AG04449 (cell line): ENCODE measurements at regions not wholly inside any gene's neighbourhood (a gene's known extent, or its start where the extent isn't known, plus 50 kb on each side); places are given as distances from the start of the nearest gene placed in this dataset.

Source experiments
- CTCF ChIA-PET: fragments of 350-600 bp; formaldehyde crosslinking; extraction: SDS; loops from one replicate; lab custom pipeline; 2021; ENCODE audit warnings: antibody characterized with exemption; lab: Yijun Ruan, JAX
- POLR2A ChIA-PET: fragments of 400-600, 350-600 bp; formaldehyde crosslinking; extraction: SDS; loops from one replicate; lab custom pipeline; 2020; ENCODE audit warnings: antibody characterized with exemption, inconsistent platforms; lab: Yijun Ruan, JAX
- DNase-seq: peaks from one replicate; pipeline ENCODE4 v3.0.0-alpha.2; 2010; ENCODE audit warnings: low read depth, low spot score
- H3K4me3 ChIP-seq: 2 replicates; pipeline ENCODE4 v1.5.1; 2011; ENCODE audit warnings: low read depth, mild to moderate bottlenecking, control low read depth, low read length
- TF ChIP-seq, protein P1 (sequence below): IDR thresholded peaks from one replicate; pipeline ENCODE4 v1.5.1; 2011; ENCODE audit warnings: mild to moderate bottlenecking, moderate library complexity, low read length, control low read depth, inconsistent platforms; ENCODE audit not compliant: insufficient read depth; ENCODE audit errors: missing control alignments

DNA sequence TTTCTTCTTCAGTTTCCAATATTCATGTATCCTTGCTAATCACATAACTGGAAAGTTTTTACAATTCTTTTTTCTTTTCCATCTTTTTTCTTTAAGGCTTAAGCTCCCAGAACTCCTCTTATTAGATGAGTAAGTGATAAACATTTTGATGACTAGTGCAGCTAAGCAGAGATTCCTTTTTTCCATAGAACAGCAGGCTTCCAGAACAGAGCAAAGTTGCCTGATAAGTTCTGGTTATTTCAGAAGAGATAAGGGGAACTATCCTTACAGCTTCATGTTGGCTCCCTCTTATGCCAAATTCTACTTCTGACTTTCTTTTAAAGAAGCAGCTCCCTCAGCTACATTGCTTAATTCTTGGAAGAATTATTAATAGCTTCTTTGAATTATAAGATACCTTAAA is 194.7 kb upstream of the FAR2 start:
- H3K4me3 ChIP-seq = no peak overlapping the region
- CTCF ChIA-PET = interaction anchor here (1.0 to 2.3 kb wide), 4 partner anchors 9 to 82 kb away, joined by 3 to 12 read pairs (median 4); no protein-coding TSS in a partner anchor
- POLR2A ChIA-PET = no interaction called here
- DNase-seq = no peak
- TF ChIP-seq, protein P1, sequence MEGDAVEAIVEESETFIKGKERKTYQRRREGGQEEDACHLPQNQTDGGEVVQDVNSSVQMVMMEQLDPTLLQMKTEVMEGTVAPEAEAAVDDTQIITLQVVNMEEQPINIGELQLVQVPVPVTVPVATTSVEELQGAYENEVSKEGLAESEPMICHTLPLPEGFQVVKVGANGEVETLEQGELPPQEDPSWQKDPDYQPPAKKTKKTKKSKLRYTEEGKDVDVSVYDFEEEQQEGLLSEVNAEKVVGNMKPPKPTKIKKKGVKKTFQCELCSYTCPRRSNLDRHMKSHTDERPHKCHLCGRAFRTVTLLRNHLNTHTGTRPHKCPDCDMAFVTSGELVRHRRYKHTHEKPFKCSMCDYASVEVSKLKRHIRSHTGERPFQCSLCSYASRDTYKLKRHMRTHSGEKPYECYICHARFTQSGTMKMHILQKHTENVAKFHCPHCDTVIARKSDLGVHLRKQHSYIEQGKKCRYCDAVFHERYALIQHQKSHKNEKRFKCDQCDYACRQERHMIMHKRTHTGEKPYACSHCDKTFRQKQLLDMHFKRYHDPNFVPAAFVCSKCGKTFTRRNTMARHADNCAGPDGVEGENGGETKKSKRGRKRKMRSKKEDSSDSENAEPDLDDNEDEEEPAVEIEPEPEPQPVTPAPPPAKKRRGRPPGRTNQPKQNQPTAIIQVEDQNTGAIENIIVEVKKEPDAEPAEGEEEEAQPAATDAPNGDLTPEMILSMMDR = no peak

DNA sequence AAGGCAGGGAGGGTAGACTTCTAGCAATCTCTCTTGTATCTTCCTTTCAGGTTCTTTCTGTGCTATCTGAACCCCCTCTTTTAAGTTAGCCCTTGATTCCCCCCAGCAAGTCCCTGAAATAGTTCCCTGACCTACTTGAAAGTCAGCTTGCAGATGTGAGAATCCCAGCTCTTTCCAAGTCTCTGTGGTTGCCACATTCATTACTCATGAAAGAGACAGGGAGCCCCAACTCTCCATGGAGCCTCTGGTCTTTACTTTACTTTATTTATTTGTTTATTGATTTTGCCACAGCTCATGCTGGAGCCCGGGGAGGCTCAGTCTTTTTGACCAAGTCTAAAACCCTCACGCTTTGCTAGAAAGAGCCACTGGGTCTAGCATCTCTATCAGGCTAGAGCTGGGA is 193.6 kb upstream of the FAR2 start:
- DNase-seq = no peak
- H3K4me3 ChIP-seq = no peak overlapping the region
- TF ChIP-seq, protein P1 = no peak
- ChIA-PET POLR2A (no interaction called here), CTCF (interaction anchor here (1.2 to 2.3 kb wide), 2 partner anchors 8 to 83 kb away, joined by 3 to 12 read pairs; no protein-coding TSS in a partner anchor)

DNA sequence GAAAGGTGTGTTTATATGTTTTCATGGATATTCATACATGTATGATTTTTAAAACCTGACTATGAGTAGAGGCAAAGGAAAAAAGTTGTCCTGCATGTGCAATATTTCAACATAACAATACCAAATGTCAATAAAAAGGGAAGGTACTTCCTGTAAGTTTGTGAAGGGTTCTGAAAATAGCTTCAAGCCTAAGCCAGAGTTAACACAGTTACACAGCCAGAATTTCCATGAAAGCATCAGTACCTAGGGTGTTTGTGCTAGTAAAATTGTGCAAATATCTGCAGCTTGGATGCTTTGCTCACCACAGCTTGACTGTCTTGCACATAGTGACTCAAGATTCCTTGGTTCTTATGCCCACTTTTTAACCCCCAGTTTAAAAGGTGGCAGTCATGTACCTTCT is 193.1 kb upstream of the FAR2 start:
- TF ChIP-seq, protein P1 = no peak
- H3K4me3 ChIP-seq = no peak overlapping the region
- ChIA-PET CTCF (interaction anchor here (2.3 kb wide), 1 partner anchor 8 kb away, joined by 12 read pairs; no protein-coding TSS in a partner anchor), POLR2A (no interaction called here)
- no peak for DNase-seq

DNA sequence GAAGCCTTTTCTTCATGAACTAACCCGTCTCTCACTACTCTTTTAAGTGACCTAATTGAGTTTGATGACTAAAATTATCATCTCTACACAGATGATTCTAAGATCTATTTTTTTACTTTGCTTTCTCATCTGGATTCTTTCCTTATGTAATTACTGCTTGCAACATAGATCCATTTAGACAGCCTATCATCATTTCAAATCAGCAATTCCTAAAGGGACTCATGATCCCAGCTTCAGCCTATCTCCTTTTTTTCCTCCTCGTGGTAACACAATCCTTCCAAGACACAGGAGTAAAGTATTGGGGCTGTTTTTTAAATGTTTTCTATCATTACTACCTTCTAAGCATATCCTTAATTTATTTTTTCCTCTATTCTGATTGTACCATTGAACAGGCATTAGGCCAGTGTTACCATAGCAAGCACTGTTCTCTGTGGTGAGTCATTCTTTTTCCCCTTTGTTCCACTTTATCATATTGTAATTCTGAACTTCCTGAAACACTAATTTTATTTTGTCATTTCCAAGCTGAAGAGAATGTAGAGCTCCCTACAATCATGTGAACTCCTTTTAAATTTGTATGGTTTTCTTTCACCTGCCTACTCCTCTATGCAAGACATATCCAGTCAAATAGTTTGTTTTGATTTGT is 190.4 kb upstream of the FAR2 start:
- TF ChIP-seq, protein P1 = no peak
- no peak for DNase-seq
- no peak overlapping the region for H3K4me3 ChIP-seq
- CTCF ChIA-PET = no interaction called here
- POLR2A ChIA-PET = no interaction called here

DNA sequence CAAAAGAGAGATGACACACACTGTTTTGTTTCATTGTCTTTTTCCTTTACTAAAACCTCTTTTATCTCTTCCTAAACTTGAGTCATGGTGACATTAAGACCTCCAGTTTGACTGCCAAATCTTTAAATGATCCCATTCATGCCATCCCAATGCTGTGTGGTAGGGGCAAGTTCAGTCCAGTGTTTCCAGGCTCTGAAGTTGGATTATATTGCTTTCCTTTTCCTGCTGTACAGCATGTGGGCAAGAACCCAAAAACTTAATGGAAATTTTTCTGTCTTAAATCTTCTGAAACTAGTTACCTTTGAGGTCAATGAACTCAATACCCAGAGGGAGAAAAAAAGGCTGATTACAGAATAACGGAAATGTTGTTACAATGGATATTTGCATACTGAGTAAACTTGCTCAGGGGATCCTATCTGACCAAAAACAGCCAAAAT is 187.1 kb upstream of the FAR2 start:
- ChIA-PET CTCF (no interaction called here), POLR2A (no interaction called here)
- no peak overlapping the region for H3K4me3 ChIP-seq
- TF ChIP-seq, protein P1 = no peak
- DNase-seq = no peak

DNA sequence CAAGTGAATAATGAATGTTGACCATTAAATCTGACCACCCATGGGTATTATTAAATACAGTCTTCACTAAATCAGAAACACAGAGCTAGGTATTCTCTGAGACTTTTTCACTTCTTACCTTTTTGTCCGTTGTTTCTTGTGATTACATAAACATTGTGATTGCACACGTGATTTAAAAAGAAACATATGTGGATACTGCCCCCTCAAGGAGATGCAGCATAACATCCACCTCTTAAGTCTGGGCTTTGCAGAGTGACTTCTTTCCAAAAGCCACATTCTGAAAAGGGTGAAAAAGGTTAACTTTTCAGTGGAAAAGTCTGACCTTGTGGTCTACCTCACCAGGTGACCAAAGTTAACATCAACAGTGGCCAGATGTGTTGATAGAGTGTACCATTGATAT is 185.5 kb upstream of the FAR2 start:
- POLR2A ChIA-PET = interaction anchor here (0.6 kb wide), 1 partner anchor 10 kb away, joined by 3 read pairs; no protein-coding TSS in a partner anchor
- CTCF ChIA-PET = interaction anchor here (0.9 to 2.9 kb wide), 11 partner anchors 9 to 1231 kb away, joined by 3 to 21 read pairs (median 4); no protein-coding TSS in a partner anchor
- DNase-seq = no peak
- H3K4me3 ChIP-seq = no peak overlapping the region
- TF ChIP-seq, protein P1 = peak; percentile 10
